ENCODE measurements at regions not wholly inside any gene's neighbourhood (a gene's known extent, or its start where the extent isn't known, plus 50 kb on each side); places are given as distances from the start of the nearest gene placed in this dataset.
"Not testable (repeated sequence)": the region's sequence is repeated elsewhere in the genome, so short reads cannot be mapped to it uniquely, and the experiment has no call there.

GRCh38 chr10:46740368-46740767, 161.4 kb downstream of the SYT15 start:
- not testable (repeated sequence) for DNase-seq (ENCODE audit: low read depth, low spot score)

GRCh38 chr10:46749003-46749402, 162.2 kb upstream of the PTPN20 start:
- not testable (repeated sequence) for DNase-seq (ENCODE audit: low read depth, low spot score)

- not testable (repeated sequence) for DNase-seq (ENCODE audit: low read depth, low spot score)
Observed at GRCh38 chr10:46749470-46749869, 161.8 kb upstream of the PTPN20 start.

- DNase-seq (ENCODE audit: low read depth, low spot score) = not testable (repeated sequence)
Observed at GRCh38 chr10:46753763-46754162, 157.5 kb upstream of the PTPN20 start.

GRCh38 chr10:46761471-46761870, 149.8 kb upstream of the PTPN20 start:
- not testable (repeated sequence) for DNase-seq (ENCODE audit: low read depth, low spot score)

- DNase-seq (ENCODE audit: low read depth, low spot score) = not testable (repeated sequence)
Observed at GRCh38 chr10:46768515-46769291, 142.5 kb upstream of the PTPN20 start.

- DNase-seq (ENCODE audit: low read depth, low spot score) = not testable (repeated sequence)
Observed at GRCh38 chr10:46773178-46773896, 137.9 kb upstream of the PTPN20 start.

GRCh38 chr10:46773897-46774236, 137.4 kb upstream of the PTPN20 start:
- not testable (repeated sequence) for DNase-seq (ENCODE audit: low read depth, low spot score)

GRCh38 chr10:46774366-46774765, 136.9 kb upstream of the PTPN20 start:
- DNase-seq (ENCODE audit: low read depth, low spot score) = not testable (repeated sequence)

GRCh38 chr10:46774945-46775667, 136.1 kb upstream of the PTPN20 start:
- not testable (repeated sequence) for DNase-seq (ENCODE audit: low read depth, low spot score)

- not testable (repeated sequence) for DNase-seq (ENCODE audit: low read depth, low spot score)
Observed at GRCh38 chr10:46775668-46776059, 135.6 kb upstream of the PTPN20 start.

- not testable (repeated sequence) for DNase-seq (ENCODE audit: low read depth, low spot score)
Observed at GRCh38 chr10:46779571-46779970, 131.7 kb upstream of the PTPN20 start.

- DNase-seq (ENCODE audit: low read depth, low spot score) = not testable (repeated sequence)
Observed at GRCh38 chr10:46780164-46780563, 131.1 kb upstream of the PTPN20 start.

- DNase-seq (ENCODE audit: low read depth, low spot score) = not testable (repeated sequence)
Observed at GRCh38 chr10:46781001-46781400, 130.2 kb upstream of the PTPN20 start.

GRCh38 chr10:46782001-46782874, 129.0 kb upstream of the PTPN20 start:
- DNase-seq (ENCODE audit: low read depth, low spot score) = not testable (repeated sequence)

GRCh38 chr10:46784665-46785064, 126.6 kb upstream of the PTPN20 start:
- DNase-seq (ENCODE audit: low read depth, low spot score) = not testable (repeated sequence)

GRCh38 chr10:46786125-46786517, 125.1 kb upstream of the PTPN20 start:
- not testable (repeated sequence) for DNase-seq (ENCODE audit: low read depth, low spot score)

GRCh38 chr10:46786518-46787320, 124.5 kb upstream of the PTPN20 start:
- peak; percentile 50 for DNase-seq (ENCODE audit: low read depth, low spot score)

- no peak for DNase-seq (ENCODE audit: low read depth, low spot score)
Observed at GRCh38 chr10:46787321-46787615, 124.0 kb upstream of the PTPN20 start.

GRCh38 chr10:46792657-46793357, 118.4 kb upstream of the PTPN20 start:
- DNase-seq (ENCODE audit: low read depth, low spot score) = not testable (repeated sequence)
